ENCODE measurements at regions not wholly inside any gene's neighbourhood (a gene's known extent, or its start where the extent isn't known, plus 50 kb on each side); places are given as distances from the start of the nearest gene placed in this dataset.

GRCh38 chr4:59629348-59629747 lies 1570.8 kb upstream of the ADGRL3 start:
- no peak for TF ChIP-seq CTCF (IDR thresholded peaks at IDR 0.05)
- TF ChIP-seq POLR2A (IDR thresholded peaks at IDR 0.05), result no peak

Measured in Peyer's patch (tissue), 4 donors.